ENCODE measurements at regions not wholly inside any gene's neighbourhood (a gene's known extent, or its start where the extent isn't known, plus 50 kb on each side); places are given as distances from the start of the nearest gene placed in this dataset.
"Not testable (repeated sequence)": the region's sequence is repeated elsewhere in the genome, so short reads cannot be mapped to it uniquely, and the experiment has no call there.

GRCh38 chr3:31314258-31314657, 218.5 kb upstream of the STT3B start:
- DNase-seq (ENCODE audit: low read depth in 4 of 4, low spot score in 3 of 4), result no peak

- DNase-seq (ENCODE audit: low read depth in 4 of 4, low spot score in 3 of 4), result no peak
Measured at GRCh38 chr3:31319332-31319731, 213.4 kb upstream of the STT3B start.

GRCh38 chr3:31321620-31322019, 211.1 kb upstream of the STT3B start:
- DNase-seq (ENCODE audit: low read depth in 4 of 4, low spot score in 3 of 4), result no peak

GRCh38 chr3:31322460-31322859, 210.3 kb upstream of the STT3B start:
- no peak for DNase-seq (ENCODE audit: low read depth in 4 of 4, low spot score in 3 of 4)

- DNase-seq (ENCODE audit: low read depth in 4 of 4, low spot score in 3 of 4), result not testable (repeated sequence)
Measured at GRCh38 chr3:31327826-31328357, 204.8 kb upstream of the STT3B start.

GRCh38 chr3:31331278-31331677, 201.4 kb upstream of the STT3B start:
- DNase-seq (ENCODE audit: low read depth in 4 of 4, low spot score in 3 of 4), result no peak

GRCh38 chr3:31341130-31341529, 191.6 kb upstream of the STT3B start:
- DNase-seq (ENCODE audit: low read depth in 4 of 4, low spot score in 3 of 4), result no peak

GRCh38 chr3:31343075-31343474, 189.7 kb upstream of the STT3B start:
- no peak for DNase-seq (ENCODE audit: low read depth in 4 of 4, low spot score in 3 of 4)

- no peak for DNase-seq (ENCODE audit: low read depth in 4 of 4, low spot score in 3 of 4)
Measured at GRCh38 chr3:31345581-31345980, 187.1 kb upstream of the STT3B start.

GRCh38 chr3:31346542-31346979, 186.2 kb upstream of the STT3B start:
- no peak for DNase-seq (ENCODE audit: low read depth in 4 of 4, low spot score in 3 of 4)

- DNase-seq (ENCODE audit: low read depth in 4 of 4, low spot score in 3 of 4), result no peak
Measured at GRCh38 chr3:31349001-31349748, 183.6 kb upstream of the STT3B start.

GRCh38 chr3:31350307-31350706, 182.4 kb upstream of the STT3B start:
- no peak for DNase-seq (ENCODE audit: low read depth in 4 of 4, low spot score in 3 of 4)

GRCh38 chr3:31352331-31352730, 180.4 kb upstream of the STT3B start:
- DNase-seq (ENCODE audit: low read depth in 4 of 4, low spot score in 3 of 4), result no peak

GRCh38 chr3:31353166-31353565, 179.6 kb upstream of the STT3B start:
- no peak for DNase-seq (ENCODE audit: low read depth in 4 of 4, low spot score in 3 of 4)

GRCh38 chr3:31354373-31354772, 178.4 kb upstream of the STT3B start:
- no peak for DNase-seq (ENCODE audit: low read depth in 4 of 4, low spot score in 3 of 4)

- no peak for DNase-seq (ENCODE audit: low read depth in 4 of 4, low spot score in 3 of 4)
Measured at GRCh38 chr3:31355807-31356206, 176.9 kb upstream of the STT3B start.

GRCh38 chr3:31356941-31357340, 175.8 kb upstream of the STT3B start:
- DNase-seq (ENCODE audit: low read depth in 4 of 4, low spot score in 3 of 4), result no peak

GRCh38 chr3:31357451-31357850, 175.3 kb upstream of the STT3B start:
- no peak for DNase-seq (ENCODE audit: low read depth in 4 of 4, low spot score in 3 of 4)

GRCh38 chr3:31358473-31359070, 174.2 kb upstream of the STT3B start:
- no peak for DNase-seq (ENCODE audit: low read depth in 4 of 4, low spot score in 3 of 4)

GRCh38 chr3:31361371-31362273, 171.1 kb upstream of the STT3B start:
- DNase-seq (ENCODE audit: low read depth in 4 of 4, low spot score in 3 of 4), result peak; percentile 10 to 45 (median 24)

GRCh38 chr3:31364188-31364587, 168.5 kb upstream of the STT3B start:
- no peak for DNase-seq (ENCODE audit: low read depth in 4 of 4, low spot score in 3 of 4)

Data from left renal pelvis (tissue), 4 donors.